ENCODE measurements at regions not wholly inside any gene's neighbourhood (a gene's known extent, or its start where the extent isn't known, plus 50 kb on each side); places are given as distances from the start of the nearest gene placed in this dataset.

GRCh38 chr13:29903543-29903942 lies 53.1 kb upstream of the UBL3 start:
- TF ChIP-seq POLR2A (IDR thresholded peaks at IDR 0.05): no peak
- TF ChIP-seq POLR2AphosphoS5 (IDR thresholded peaks at IDR 0.05): no peak
- TF ChIP-seq CTCF (IDR thresholded peaks at IDR 0.05): no peak
- no peak for TF ChIP-seq EP300 (IDR thresholded peaks at IDR 0.05)

Data from upper lobe of left lung (tissue), 4 donors.